H7 (cell line): ENCODE measurements at regions not wholly inside any gene's neighbourhood (a gene's known extent, or its start where the extent isn't known, plus 50 kb on each side); places are given as distances from the start of the nearest gene placed in this dataset.
"Not testable (repeated sequence)": the region's sequence is repeated elsewhere in the genome, so short reads cannot be mapped to it uniquely, and the experiment has no call there.

ENCODE experiments used
- DNase-seq: peaks from one replicate; pipeline ENCODE4 v3.0.0; 2012
- H3K27me3 ChIP-seq: 2 replicates; pipeline ENCODE4 v1.6.0; 2011; ENCODE audit warnings: mild to moderate bottlenecking, low read length; ENCODE audit not compliant: control insufficient read depth, insufficient read depth
- H3K36me3 ChIP-seq: replicated peaks from 2 replicates; pipeline ENCODE4 v1.5.1; 2011; ENCODE audit warnings: low read length; ENCODE audit not compliant: control insufficient read depth, insufficient read depth
- H3K4me3 ChIP-seq: 2 replicates; pipeline ENCODE4 v1.5.1; 2011; ENCODE audit warnings: low read depth, mild to moderate bottlenecking, control low read depth, low read length, moderate library complexity; ENCODE audit not compliant: insufficient read depth

- H3K36me3 ChIP-seq: no peaks in the 10 kb centered on the region
- no peak overlapping the region for H3K4me3 ChIP-seq
- no peak for DNase-seq
- no peaks in the 10 kb centered on the region for H3K27me3 ChIP-seq
These were observed 285.8 kb upstream of the COBL start for GRCh38 chr7:51602376-51602775.

DNA sequence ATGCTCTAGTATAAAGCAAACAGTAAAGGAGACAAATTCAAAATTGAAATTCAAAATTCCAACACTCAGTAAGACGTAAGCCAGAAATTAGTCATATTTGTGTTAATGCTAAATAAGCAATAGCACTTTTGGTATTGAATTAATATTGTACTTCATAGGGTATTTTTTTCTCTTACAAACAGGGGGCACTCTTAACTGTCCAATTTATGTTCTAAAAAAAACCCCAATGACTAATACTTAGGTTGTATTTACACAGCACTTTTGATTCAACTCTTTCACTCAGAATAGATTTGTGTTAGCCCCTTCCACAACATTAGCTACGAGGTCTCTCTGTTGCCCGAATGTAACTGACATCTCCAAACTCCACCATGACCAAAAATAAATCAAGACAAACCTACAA, 284.9 kb upstream of the COBL start:
- Histone ChIP-seq H3K27me3 (no peaks in the 10 kb centered on the region), H3K36me3 (no peaks in the 10 kb centered on the region), H3K4me3 (no peak overlapping the region)
- no peak for DNase-seq

DNA sequence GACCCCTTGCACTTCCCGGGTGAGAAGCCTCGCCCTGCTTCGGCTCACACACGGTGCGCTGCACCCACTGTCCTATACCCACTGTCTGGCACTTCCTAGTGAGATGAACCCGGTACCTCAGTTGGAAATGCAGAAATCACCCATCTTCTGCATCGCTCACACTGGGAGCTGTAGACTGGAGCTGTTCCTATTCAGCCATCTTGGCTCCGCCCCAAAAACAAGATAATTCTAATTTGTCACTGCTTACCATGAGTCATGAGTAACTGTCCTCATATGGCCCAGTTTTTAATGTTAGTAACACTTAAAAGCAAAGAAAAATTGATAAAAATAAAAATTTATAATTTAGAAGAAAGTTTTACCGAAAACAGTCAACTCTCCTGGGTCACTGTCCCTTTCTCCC, 283.3 kb upstream of the COBL start:
- not testable (repeated sequence) for DNase-seq, H3K27me3 ChIP-seq, H3K4me3 ChIP-seq, H3K36me3 ChIP-seq

GRCh38 chr7:51593628-51594027, 277.0 kb upstream of the COBL start:
- no peaks in the 10 kb centered on the region for H3K27me3 ChIP-seq
- H3K36me3 ChIP-seq: no peaks in the 10 kb centered on the region
- H3K4me3 ChIP-seq: no peak overlapping the region
- no peak for DNase-seq

DNA sequence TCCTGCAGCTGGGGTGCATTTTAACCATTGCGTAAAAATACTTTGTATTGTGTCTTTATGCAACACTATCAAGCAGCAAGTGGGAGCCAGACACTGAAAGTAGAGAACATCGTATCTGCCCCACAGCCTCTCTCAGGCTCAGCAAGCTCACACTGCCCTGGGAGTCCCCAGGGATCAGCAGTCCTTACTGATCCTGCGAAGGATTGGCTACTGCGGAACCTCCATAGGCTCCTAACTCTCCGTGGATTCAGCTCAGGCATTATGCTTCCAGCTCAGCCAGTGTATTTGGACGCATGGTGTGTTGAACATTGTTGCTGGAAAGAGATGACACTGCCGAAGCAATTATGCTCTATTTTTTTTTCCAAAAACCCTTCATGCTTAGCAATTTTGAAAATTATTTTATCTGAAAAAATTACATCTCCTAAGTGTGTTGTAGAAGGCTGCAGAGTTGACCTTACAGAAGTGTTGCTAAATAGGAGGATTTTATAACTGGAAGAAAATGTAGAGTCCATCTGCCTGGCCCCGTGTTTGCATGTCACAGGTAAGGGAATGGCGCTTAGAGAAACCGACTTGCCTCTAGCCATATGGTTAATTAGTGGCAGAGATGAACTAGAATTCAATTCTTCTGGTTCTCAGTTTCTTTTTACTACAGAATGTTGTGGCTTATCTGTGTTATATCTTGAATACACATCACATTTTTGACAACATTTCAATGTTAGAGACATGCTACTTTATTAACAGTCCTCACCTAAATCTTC, 276.4 kb upstream of the COBL start:
- no peak overlapping the region for H3K4me3 ChIP-seq
- no peaks in the 10 kb centered on the region for H3K36me3 ChIP-seq
- no peak for DNase-seq
- H3K27me3 ChIP-seq: no peaks in the 10 kb centered on the region

- no peaks in the 10 kb centered on the region for H3K36me3 ChIP-seq
- no peak for DNase-seq
- H3K27me3 ChIP-seq: no peaks in the 10 kb centered on the region
- no peak overlapping the region for H3K4me3 ChIP-seq
These were observed 274.6 kb upstream of the COBL start for GRCh38 chr7:51591223-51591622.

GRCh38 chr7:51590746-51591145, 274.1 kb upstream of the COBL start:
- Histone ChIP-seq H3K36me3 (no peaks in the 10 kb centered on the region), H3K27me3 (no peaks in the 10 kb centered on the region), H3K4me3 (no peak overlapping the region)
- peak; percentile 69 for DNase-seq

DNA sequence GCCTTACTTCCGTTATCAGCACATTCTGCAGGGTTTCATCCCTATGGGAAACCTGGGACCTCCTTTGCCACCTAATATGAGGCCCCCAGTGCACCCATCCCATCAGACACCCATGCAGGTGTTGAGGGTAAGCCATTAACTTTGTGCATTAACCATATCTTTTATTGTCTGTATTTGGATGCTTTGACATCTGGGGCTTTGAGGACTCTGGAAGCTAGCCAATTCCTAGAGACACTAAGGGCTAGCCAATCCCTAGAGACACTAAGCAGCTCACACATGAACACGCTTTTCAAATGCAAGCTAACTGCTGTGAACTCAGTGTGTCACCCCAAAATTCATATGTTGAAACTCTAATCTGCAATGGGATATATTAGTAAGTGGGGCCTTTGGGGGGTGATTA, 272.5 kb upstream of the COBL start:
- Histone ChIP-seq H3K4me3 (no peak overlapping the region), H3K36me3 (no peaks in the 10 kb centered on the region), H3K27me3 (no peaks in the 10 kb centered on the region)
- DNase-seq: no peak

- DNase-seq: peak; percentile 26
- Histone ChIP-seq H3K27me3 (no peaks in the 10 kb centered on the region), H3K4me3 (no peak overlapping the region), H3K36me3 (no peaks in the 10 kb centered on the region)
These were observed 271.0 kb upstream of the COBL start for GRCh38 chr7:51587604-51588003.

- Histone ChIP-seq H3K36me3 (no peaks in the 10 kb centered on the region), H3K27me3 (no peaks in the 10 kb centered on the region), H3K4me3 (no peak overlapping the region)
- no peak for DNase-seq
These were observed 260.8 kb upstream of the COBL start for GRCh38 chr7:51577390-51577789.

- Histone ChIP-seq H3K36me3 (no peaks in the 10 kb centered on the region), H3K4me3 (no peak overlapping the region), H3K27me3 (no peaks in the 10 kb centered on the region)
- DNase-seq: no peak
These were observed 253.0 kb upstream of the COBL start for GRCh38 chr7:51569581-51569980.

DNA sequence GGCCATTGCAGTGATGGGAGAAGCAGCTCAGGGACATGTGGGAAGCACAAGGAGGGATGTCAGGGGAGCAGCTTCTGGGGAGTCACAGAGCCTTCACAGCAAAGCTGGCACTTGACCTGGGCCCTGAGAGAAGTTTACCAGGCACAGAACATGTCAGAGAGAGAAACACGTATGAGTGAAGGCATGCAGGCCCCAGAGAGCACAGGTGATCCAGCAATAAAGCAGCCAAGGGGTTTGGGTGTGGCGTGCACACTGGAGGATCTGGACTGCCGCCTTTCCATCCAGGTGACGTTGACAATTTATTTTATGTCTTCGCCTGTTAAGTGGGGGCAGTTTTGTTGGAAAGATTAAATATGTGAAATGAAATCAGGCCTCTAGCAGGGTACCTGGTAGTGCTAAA, 252.6 kb upstream of the COBL start:
- Histone ChIP-seq H3K36me3 (no peaks in the 10 kb centered on the region), H3K4me3 (no peak overlapping the region), H3K27me3 (no peaks in the 10 kb centered on the region)
- no peak for DNase-seq

DNA sequence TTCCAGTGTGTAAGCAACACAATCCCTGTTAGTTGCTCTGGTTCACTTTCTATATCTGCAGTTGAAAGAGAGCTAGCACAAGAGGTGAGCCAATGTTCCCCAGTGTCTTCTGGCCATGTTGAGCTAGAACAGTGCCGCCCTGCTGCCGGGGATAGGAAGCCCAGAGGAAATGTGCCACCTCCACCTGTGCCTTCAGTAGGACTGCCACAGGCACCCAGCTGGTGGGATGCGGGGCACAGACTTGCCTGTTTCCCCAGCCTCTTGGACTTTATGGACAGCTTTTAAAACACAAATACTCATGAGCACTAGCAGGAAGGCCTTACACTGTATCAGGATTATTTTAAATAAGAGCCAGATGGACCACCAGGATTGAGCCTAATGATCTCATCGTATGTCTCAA, 234.5 kb upstream of the COBL start:
- H3K27me3 ChIP-seq: no peaks in the 10 kb centered on the region
- H3K36me3 ChIP-seq: no peaks in the 10 kb centered on the region
- no peak overlapping the region for H3K4me3 ChIP-seq
- DNase-seq: no peak

- Histone ChIP-seq H3K27me3 (no peaks in the 10 kb centered on the region), H3K4me3 (no peak overlapping the region), H3K36me3 (no peaks in the 10 kb centered on the region)
- DNase-seq: no peak
These were observed 228.5 kb upstream of the COBL start for GRCh38 chr7:51545131-51545530.

DNA sequence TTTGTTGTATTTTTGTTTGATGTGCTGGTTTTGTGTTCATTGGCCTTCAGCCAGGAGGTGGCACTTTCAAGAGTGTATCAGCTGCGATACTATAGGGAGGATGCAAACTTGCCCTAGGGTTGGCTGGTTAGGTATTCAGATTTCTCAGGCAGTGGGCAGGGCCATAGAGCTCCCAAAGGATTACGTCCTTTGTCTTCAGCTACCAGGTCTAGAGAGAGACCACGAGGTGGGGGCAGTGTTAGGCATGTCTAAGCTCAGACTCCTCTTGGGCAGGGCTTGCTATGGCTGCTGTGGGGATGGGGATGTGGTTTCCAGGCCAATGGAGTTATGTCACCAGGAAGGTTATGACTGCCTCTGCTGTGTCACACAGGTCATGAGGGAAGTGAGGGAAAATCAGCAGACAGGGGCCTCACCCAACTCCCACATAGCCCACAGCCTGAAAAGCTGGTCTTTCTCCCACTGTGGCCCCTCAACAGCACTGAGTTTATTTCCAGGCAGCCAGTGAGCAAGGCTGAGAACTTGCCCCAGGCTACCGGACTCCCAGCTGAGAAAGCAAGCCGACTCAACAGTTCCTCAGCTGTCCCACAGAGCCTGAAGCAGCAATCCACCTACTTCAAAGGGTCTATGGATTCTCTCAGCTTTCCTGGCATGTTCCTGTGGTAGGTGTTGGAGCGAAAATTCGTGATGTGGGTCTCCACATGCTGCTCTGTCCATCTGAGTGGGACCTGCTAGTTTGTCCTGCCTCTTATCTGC, 227.4 kb upstream of the COBL start:
- H3K27me3 ChIP-seq: no peaks in the 10 kb centered on the region
- no peaks in the 10 kb centered on the region for H3K36me3 ChIP-seq
- no peak for DNase-seq
- H3K4me3 ChIP-seq: no peak overlapping the region
